GM19395 (cell line): ENCODE measurements at regions not wholly inside any gene's neighbourhood (a gene's known extent, or its start where the extent isn't known, plus 50 kb on each side); places are given as distances from the start of the nearest gene placed in this dataset.
"Not testable (repeated sequence)": the region's sequence is repeated elsewhere in the genome, so short reads cannot be mapped to it uniquely, and the experiment has no call there.

ENCODE experiments used
- ATAC-seq: cut with Tn5 transposase; IDR thresholded peaks from one replicate; pipeline ENCODE4 v1.9.1; 2021; ENCODE audit warnings: mild to moderate bottlenecking, moderate library complexity; ENCODE audit not compliant: unreplicated experiment

GRCh38 chr6:145275019-145275418 is 460.3 kb downstream of the EPM2A start:
- ATAC-seq = no peak

- no peak for ATAC-seq
Measured at GRCh38 chr6:145275787-145276186, 459.5 kb downstream of the EPM2A start.

GRCh38 chr6:145276756-145277155 is 458.6 kb downstream of the EPM2A start:
- no peak for ATAC-seq

- no peak for ATAC-seq
Measured at GRCh38 chr6:145277358-145278086, 457.8 kb downstream of the EPM2A start.

GRCh38 chr6:145278163-145278807 is 457.0 kb downstream of the EPM2A start:
- no peak for ATAC-seq

- ATAC-seq = no peak
Measured at GRCh38 chr6:145279551-145279950, 455.8 kb downstream of the EPM2A start.

- ATAC-seq = no peak
Measured at GRCh38 chr6:145279993-145280392, 455.3 kb downstream of the EPM2A start.

- ATAC-seq = not testable (repeated sequence)
Measured at GRCh38 chr6:145283209-145283608, 452.1 kb downstream of the EPM2A start.

- no peak for ATAC-seq
Measured at GRCh38 chr6:145283856-145284255, 451.5 kb downstream of the EPM2A start.

GRCh38 chr6:145286916-145287315 is 448.4 kb downstream of the EPM2A start:
- no peak for ATAC-seq

- ATAC-seq = no peak
Measured at GRCh38 chr6:145289573-145289972, 445.7 kb downstream of the EPM2A start.

GRCh38 chr6:145290122-145290521 is 445.2 kb downstream of the EPM2A start:
- no peak for ATAC-seq

- ATAC-seq = no peak
Measured at GRCh38 chr6:145292066-145292465, 443.3 kb downstream of the EPM2A start.

GRCh38 chr6:145294942-145295341 is 440.4 kb downstream of the EPM2A start:
- no peak for ATAC-seq

- no peak for ATAC-seq
Measured at GRCh38 chr6:145295746-145296145, 439.6 kb downstream of the EPM2A start.

GRCh38 chr6:145305670-145306069 is 429.6 kb downstream of the EPM2A start:
- no peak for ATAC-seq

- no peak for ATAC-seq
Measured at GRCh38 chr6:145306489-145306888, 428.8 kb downstream of the EPM2A start.

- no peak for ATAC-seq
Measured at GRCh38 chr6:145309842-145310535, 425.3 kb downstream of the EPM2A start.

- no peak for ATAC-seq
Measured at GRCh38 chr6:145312481-145312880, 422.8 kb downstream of the EPM2A start.

GRCh38 chr6:145313041-145313855 is 422.1 kb downstream of the EPM2A start:
- ATAC-seq = no peak

- ATAC-seq = no peak
Measured at GRCh38 chr6:145315982-145316600, 419.2 kb downstream of the EPM2A start.
